MM.1S (cell line): ENCODE measurements at regions not wholly inside any gene's neighbourhood (a gene's known extent, or its start where the extent isn't known, plus 50 kb on each side); places are given as distances from the start of the nearest gene placed in this dataset.

Experiments used
- DNase-seq: peaks from one replicate; pipeline ENCODE4 v3.0.0-alpha.2; 2015
- H2AFZ ChIP-seq: fragments of 300-600 bp; sonication (generic); 2 replicates; pipeline ENCODE4 v1.6.0; 2016; ENCODE audit warnings: antibody characterized with exemption, low read length
- H3F3A ChIP-seq: fragments of 300-600 bp; sonication (generic); 2 replicates; pipeline ENCODE4 v1.6.1; 2016; ENCODE audit warnings: mild to moderate bottlenecking, antibody characterized with exemption, low read length, moderate library complexity, mixed read lengths; ENCODE audit not compliant: insufficient read depth
- H3K27ac ChIP-seq: fragments of 300-600 bp; sonication (generic); 2 replicates; pipeline ENCODE4 v1.5.1; 2016; ENCODE audit warnings: mild to moderate bottlenecking, low read length
- H3K27me3 ChIP-seq: fragments of 300-600 bp; sonication (generic); replicated peaks from 2 replicates; pipeline ENCODE4 v1.6.0; 2016; ENCODE audit warnings: low read length; ENCODE audit not compliant: insufficient read depth
- H3K36me3 ChIP-seq: fragments of 300-600 bp; sonication (generic); replicated peaks from 2 replicates; pipeline ENCODE4 v1.6.1; 2016; ENCODE audit warnings: mild to moderate bottlenecking, low read length, mixed read lengths; ENCODE audit not compliant: insufficient read depth
- H3K4me1 ChIP-seq: fragments of 300-600 bp; sonication (generic); 2 replicates; pipeline ENCODE4 v1.6.1; 2016; ENCODE audit warnings: low read length, mixed read lengths
- H3K4me2 ChIP-seq: fragments of 300-600 bp; sonication (generic); 2 replicates; pipeline ENCODE4 v1.6.0; 2016; ENCODE audit warnings: low read depth, low read length
- H3K4me3 ChIP-seq: fragments of 300-600 bp; sonication (generic); 2 replicates; pipeline ENCODE4 v1.5.1; 2016; ENCODE audit warnings: low read length, mixed read lengths
- H3K79me2 ChIP-seq: fragments of 300-600 bp; sonication (generic); 2 replicates; pipeline ENCODE4 v1.6.1; 2016; ENCODE audit warnings: mixed run types, low read length, mixed read lengths
- H3K9ac ChIP-seq: fragments of 300-600 bp; sonication (generic); 2 replicates; pipeline ENCODE4 v1.6.1; 2016; ENCODE audit warnings: low read length, mixed read lengths
- H3K9me2 ChIP-seq: fragments of 300-600 bp; sonication (generic); replicated peaks from 2 replicates; pipeline ENCODE4 v1.6.1; 2016; ENCODE audit warnings: mild to moderate bottlenecking, low read length, mixed read lengths; ENCODE audit not compliant: insufficient read depth
- H3K9me3 ChIP-seq: fragments of 300-600 bp; sonication (generic); replicated peaks from 2 replicates; pipeline ENCODE4 v1.6.1; 2016; ENCODE audit warnings: mild to moderate bottlenecking, low read length, mixed read lengths; ENCODE audit not compliant: insufficient read depth
- H4K20me1 ChIP-seq: fragments of 300-600 bp; sonication (generic); 2 replicates; pipeline ENCODE4 v1.6.1; 2016; ENCODE audit warnings: mild to moderate bottlenecking, low read length, moderate library complexity, mixed read lengths; ENCODE audit not compliant: insufficient read depth
- EZH2 ChIP-seq: fragments of 300-600 bp; sonication (generic); optimal IDR thresholded peaks from 2 replicates; pipeline ENCODE3; 2017; ENCODE audit warnings: low read depth, mild to moderate bottlenecking, antibody characterized with exemption, low read length, mixed read lengths
- EZH2phosphoT487 ChIP-seq: fragments of 300-600 bp; sonication (generic); IDR thresholded peaks from 2 replicates; pipeline ENCODE4 v1.6.1; 2018; ENCODE audit warnings: antibody characterized with exemption, low read length
- TF ChIP-seq, protein P1 (sequence below): fragments of 300-600 bp; sonication (generic); IDR thresholded peaks from 2 replicates; pipeline ENCODE4 v1.5.1; 2016; ENCODE audit warnings: antibody characterized with exemption, low read length, mixed read lengths

DNA sequence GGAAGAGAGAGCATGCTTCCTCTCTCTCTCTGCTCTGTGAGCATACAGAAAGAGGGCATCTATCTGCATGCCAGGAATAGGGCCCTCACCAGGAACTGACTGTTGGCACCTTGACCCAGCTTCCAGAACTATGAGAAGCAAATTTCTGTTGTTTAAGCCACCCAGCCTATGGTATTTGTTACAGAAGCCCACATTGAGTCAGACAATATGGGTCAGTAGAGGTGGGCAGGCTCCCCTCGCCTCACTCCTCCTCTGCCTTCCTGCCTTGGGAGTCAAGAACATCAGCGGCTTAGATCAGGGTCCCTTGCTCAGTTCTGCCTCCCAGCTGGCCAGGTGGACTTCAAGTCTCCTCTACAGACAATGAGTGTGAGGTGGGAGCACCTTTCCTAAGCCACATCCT lies 92.3 kb downstream of the COPS8 start:
- no peaks in the 10 kb centered on the region for H3F3A ChIP-seq
- no peaks in the 10 kb centered on the region for H3K79me2 ChIP-seq
- H3K4me1 ChIP-seq: no peaks in the 10 kb centered on the region
- no peak overlapping the region for H3K4me2 ChIP-seq
- H3K36me3 ChIP-seq: no peaks in the 10 kb centered on the region
- no peak overlapping the region for H2AFZ ChIP-seq
- no peaks in the 10 kb centered on the region for H3K27me3 ChIP-seq
- no peak overlapping the region for H3K27ac ChIP-seq
- no peak overlapping the region for H3K4me3 ChIP-seq
- TF ChIP-seq, protein P1, sequence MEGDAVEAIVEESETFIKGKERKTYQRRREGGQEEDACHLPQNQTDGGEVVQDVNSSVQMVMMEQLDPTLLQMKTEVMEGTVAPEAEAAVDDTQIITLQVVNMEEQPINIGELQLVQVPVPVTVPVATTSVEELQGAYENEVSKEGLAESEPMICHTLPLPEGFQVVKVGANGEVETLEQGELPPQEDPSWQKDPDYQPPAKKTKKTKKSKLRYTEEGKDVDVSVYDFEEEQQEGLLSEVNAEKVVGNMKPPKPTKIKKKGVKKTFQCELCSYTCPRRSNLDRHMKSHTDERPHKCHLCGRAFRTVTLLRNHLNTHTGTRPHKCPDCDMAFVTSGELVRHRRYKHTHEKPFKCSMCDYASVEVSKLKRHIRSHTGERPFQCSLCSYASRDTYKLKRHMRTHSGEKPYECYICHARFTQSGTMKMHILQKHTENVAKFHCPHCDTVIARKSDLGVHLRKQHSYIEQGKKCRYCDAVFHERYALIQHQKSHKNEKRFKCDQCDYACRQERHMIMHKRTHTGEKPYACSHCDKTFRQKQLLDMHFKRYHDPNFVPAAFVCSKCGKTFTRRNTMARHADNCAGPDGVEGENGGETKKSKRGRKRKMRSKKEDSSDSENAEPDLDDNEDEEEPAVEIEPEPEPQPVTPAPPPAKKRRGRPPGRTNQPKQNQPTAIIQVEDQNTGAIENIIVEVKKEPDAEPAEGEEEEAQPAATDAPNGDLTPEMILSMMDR: no peak
- TF ChIP-seq EZH2 (no peak), EZH2phosphoT487 (no peak)
- H3K9ac ChIP-seq: no peak overlapping the region
- no peaks in the 10 kb centered on the region for H3K9me3 ChIP-seq
- DNase-seq: no peak
- H4K20me1 ChIP-seq: no peaks in the 10 kb centered on the region
- no peaks in the 10 kb centered on the region for H3K9me2 ChIP-seq

DNA sequence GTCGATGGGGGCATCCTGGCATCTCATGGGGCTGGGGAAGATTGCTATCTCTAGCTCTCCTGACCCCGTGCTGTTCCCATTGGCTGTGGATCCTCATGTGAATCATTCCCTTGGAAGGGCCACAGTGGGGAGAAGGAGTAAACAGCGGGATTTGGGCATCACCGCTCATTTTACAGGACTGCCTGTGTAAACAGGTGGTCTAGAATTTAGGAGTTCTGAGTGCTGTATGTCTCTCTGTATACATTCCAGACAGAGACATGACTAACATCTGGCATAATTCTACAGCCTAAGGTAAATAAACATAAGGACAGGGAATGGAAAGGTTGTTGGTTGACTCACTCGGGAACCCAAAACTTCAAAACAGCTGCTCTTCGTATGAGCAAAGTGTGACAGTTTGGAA lies 92.7 kb downstream of the COPS8 start:
- H3K9me3 ChIP-seq: no peaks in the 10 kb centered on the region
- H3F3A ChIP-seq: no peaks in the 10 kb centered on the region
- H3K4me2 ChIP-seq: no peak overlapping the region
- H3K4me3 ChIP-seq: no peak overlapping the region
- H3K9me2 ChIP-seq: no peaks in the 10 kb centered on the region
- no peaks in the 10 kb centered on the region for H3K27me3 ChIP-seq
- H3K4me1 ChIP-seq: no peaks in the 10 kb centered on the region
- TF ChIP-seq EZH2: no peak
- TF ChIP-seq, protein P1: no peak
- no peak for TF ChIP-seq EZH2phosphoT487
- DNase-seq: no peak
- no peak overlapping the region for H2AFZ ChIP-seq
- H3K27ac ChIP-seq: no peak overlapping the region
- no peaks in the 10 kb centered on the region for H4K20me1 ChIP-seq
- H3K9ac ChIP-seq: no peak overlapping the region
- H3K79me2 ChIP-seq: no peaks in the 10 kb centered on the region
- H3K36me3 ChIP-seq: no peaks in the 10 kb centered on the region

DNA sequence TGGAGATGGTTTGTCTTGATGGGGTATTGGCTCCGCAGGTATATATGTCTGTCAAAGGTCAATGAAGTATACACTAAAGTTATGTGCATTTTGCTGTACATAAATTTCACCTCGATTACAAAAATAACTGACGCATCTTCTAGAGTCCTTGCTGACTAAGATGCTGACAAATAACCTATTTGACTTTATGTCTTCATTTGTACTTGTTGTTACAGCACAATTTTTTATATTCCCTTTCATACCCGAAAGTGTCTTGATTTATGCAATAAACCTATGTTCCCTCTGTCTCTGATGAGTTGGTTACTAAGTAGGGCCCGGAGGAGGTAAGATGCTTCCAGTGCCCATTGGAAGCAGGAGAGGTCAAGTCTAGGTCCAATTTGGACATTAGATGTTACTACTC lies 93.5 kb downstream of the COPS8 start:
- H3K27ac ChIP-seq: no peak overlapping the region
- no peak overlapping the region for H3K4me3 ChIP-seq
- H3K4me2 ChIP-seq: no peak overlapping the region

More for the DNA sequence above, 93.5 kb downstream of the COPS8 start:
- Histone ChIP-seq H3K9me2 (no peaks in the 10 kb centered on the region), H3K9ac (no peak overlapping the region), H3K27me3 (no peaks in the 10 kb centered on the region), H3F3A (no peaks in the 10 kb centered on the region), H3K36me3 (no peaks in the 10 kb centered on the region), H4K20me1 (no peaks in the 10 kb centered on the region), H3K79me2 (no peaks in the 10 kb centered on the region), H2AFZ (no peak overlapping the region), H3K9me3 (no peaks in the 10 kb centered on the region), H3K4me1 (no peaks in the 10 kb centered on the region)
- TF ChIP-seq EZH2: no peak
- no peak for TF ChIP-seq EZH2phosphoT487
- TF ChIP-seq, protein P1: no peak
- DNase-seq: no peak
